ENCODE measurements at regions not wholly inside any gene's neighbourhood (a gene's known extent, or its start where the extent isn't known, plus 50 kb on each side); places are given as distances from the start of the nearest gene placed in this dataset.

DNA sequence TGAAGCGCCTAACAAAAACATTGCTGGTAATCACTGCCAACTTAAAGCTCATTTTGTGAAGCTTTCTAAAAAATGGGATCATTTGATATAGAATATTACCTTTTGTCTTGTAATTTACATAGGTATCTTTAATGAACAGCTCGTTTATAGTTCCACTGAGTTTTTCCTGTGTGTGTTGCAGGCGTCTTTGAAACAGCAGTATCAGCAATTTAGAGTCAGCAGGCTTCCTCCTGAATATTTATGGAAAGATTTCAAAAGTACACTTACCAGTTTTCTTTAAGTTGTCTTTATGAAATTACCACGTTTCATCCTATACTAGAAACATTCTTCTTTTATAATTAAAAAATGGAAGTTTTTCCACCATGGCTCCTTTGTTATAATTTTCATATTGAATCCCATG is 140.3 kb upstream of the GRIN3A start:
- TF ChIP-seq, protein P1, sequence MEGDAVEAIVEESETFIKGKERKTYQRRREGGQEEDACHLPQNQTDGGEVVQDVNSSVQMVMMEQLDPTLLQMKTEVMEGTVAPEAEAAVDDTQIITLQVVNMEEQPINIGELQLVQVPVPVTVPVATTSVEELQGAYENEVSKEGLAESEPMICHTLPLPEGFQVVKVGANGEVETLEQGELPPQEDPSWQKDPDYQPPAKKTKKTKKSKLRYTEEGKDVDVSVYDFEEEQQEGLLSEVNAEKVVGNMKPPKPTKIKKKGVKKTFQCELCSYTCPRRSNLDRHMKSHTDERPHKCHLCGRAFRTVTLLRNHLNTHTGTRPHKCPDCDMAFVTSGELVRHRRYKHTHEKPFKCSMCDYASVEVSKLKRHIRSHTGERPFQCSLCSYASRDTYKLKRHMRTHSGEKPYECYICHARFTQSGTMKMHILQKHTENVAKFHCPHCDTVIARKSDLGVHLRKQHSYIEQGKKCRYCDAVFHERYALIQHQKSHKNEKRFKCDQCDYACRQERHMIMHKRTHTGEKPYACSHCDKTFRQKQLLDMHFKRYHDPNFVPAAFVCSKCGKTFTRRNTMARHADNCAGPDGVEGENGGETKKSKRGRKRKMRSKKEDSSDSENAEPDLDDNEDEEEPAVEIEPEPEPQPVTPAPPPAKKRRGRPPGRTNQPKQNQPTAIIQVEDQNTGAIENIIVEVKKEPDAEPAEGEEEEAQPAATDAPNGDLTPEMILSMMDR (IDR thresholded peaks at IDR 0.05): no peak
- TF ChIP-seq POLR2A (IDR thresholded peaks at IDR 0.05): no peak

Measured in uterus (tissue), 2 donors.